HL-60 (cell line): ENCODE measurements at regions not wholly inside any gene's neighbourhood (a gene's known extent, or its start where the extent isn't known, plus 50 kb on each side); places are given as distances from the start of the nearest gene placed in this dataset.

ENCODE experiments used
- DNase-seq, 2 experiments: peaks; one replicate each; pipeline ENCODE4 v3.0.0-alpha.2; 2010 to 2020; ENCODE audit warnings: low read depth in 1 of 2, low spot score in 1 of 2
- H3K27ac ChIP-seq: fragments of 250-450 bp; sonication (Bioruptor Pico); replicated peaks from 2 replicates; pipeline ENCODE4 v1.5.1; 2020; ENCODE audit warnings: mild to moderate bottlenecking, moderate library complexity
- H3K27me3 ChIP-seq: fragments of 250-450 bp; sonication (Bioruptor Pico); 2 replicates; pipeline ENCODE4 v1.5.1; 2021; ENCODE audit warnings: mild to moderate bottlenecking, moderate library complexity; ENCODE audit not compliant: insufficient read depth, poor library complexity, severe bottlenecking
- H3K4me3 ChIP-seq: replicated peaks from 2 replicates; pipeline ENCODE4 v1.5.1; 2011; ENCODE audit warnings: mild to moderate bottlenecking, control low read depth, low read length; ENCODE audit not compliant: insufficient read depth
- CTCF ChIP-seq: IDR thresholded peaks from one replicate; pipeline ENCODE4 v1.5.1; 2011; ENCODE audit warnings: low read length, control low read depth, inconsistent platforms; ENCODE audit not compliant: insufficient read depth
- GABPA ChIP-seq: IDR thresholded peaks from 2 replicates; pipeline ENCODE4 v1.6.1; 2012; ENCODE audit warnings: low read depth
- POLR2AphosphoS5 ChIP-seq: IDR thresholded peaks from 2 replicates; pipeline ENCODE4 v1.6.1; 2012; ENCODE audit warnings: low read depth
- REST ChIP-seq: IDR thresholded peaks from 2 replicates; pipeline ENCODE4 v1.6.1; 2012; ENCODE audit warnings: low read depth; ENCODE audit not compliant: insufficient replicate concordance
- SPI1 ChIP-seq: IDR thresholded peaks from 2 replicates; pipeline ENCODE4 v1.6.1; 2012; ENCODE audit warnings: low read depth, mild to moderate bottlenecking, borderline replicate concordance

- Histone ChIP-seq H3K4me3 (no peak overlapping the region), H3K27me3 (no peaks in the 10 kb centered on the region), H3K27ac (no peak overlapping the region)
- DNase-seq: no peak
- TF ChIP-seq REST (no peak), SPI1 (no peak), CTCF (no peak), POLR2AphosphoS5 (no peak), GABPA (no peak)
These were observed 200.9 kb upstream of the ZNF32 start for GRCh38 chr10:43849551-43849950.

- no peak for DNase-seq
- no peak for TF ChIP-seq CTCF
- Histone ChIP-seq H3K27me3 (no peaks in the 10 kb centered on the region), H3K4me3 (no peak overlapping the region), H3K27ac (no peak overlapping the region)
These were observed 198.3 kb upstream of the ZNF32 start for GRCh38 chr10:43846968-43847367.

GRCh38 chr10:43846187-43846680 is 197.6 kb upstream of the ZNF32 start:
- H3K27ac ChIP-seq: no peak overlapping the region
- no peak for TF ChIP-seq SPI1
- no peak for TF ChIP-seq GABPA
- TF ChIP-seq REST: no peak
- TF ChIP-seq POLR2AphosphoS5: no peak
- no peak for TF ChIP-seq CTCF
- no peak overlapping the region for H3K4me3 ChIP-seq
- peak in 1 of 2 experiments; percentile 22 for DNase-seq
- no peaks in the 10 kb centered on the region for H3K27me3 ChIP-seq

- Histone ChIP-seq H3K4me3 (no peak overlapping the region), H3K27ac (no peak overlapping the region), H3K27me3 (no peaks in the 10 kb centered on the region)
- no peak for DNase-seq
- TF ChIP-seq REST: no peak
- no peak for TF ChIP-seq CTCF
- TF ChIP-seq POLR2AphosphoS5: no peak
- TF ChIP-seq GABPA: no peak
- no peak for TF ChIP-seq SPI1
These were observed 196.4 kb upstream of the ZNF32 start for GRCh38 chr10:43845121-43845520.
